ENCODE measurements at regions not wholly inside any gene's neighbourhood (a gene's known extent, or its start where the extent isn't known, plus 50 kb on each side); places are given as distances from the start of the nearest gene placed in this dataset.

DNA sequence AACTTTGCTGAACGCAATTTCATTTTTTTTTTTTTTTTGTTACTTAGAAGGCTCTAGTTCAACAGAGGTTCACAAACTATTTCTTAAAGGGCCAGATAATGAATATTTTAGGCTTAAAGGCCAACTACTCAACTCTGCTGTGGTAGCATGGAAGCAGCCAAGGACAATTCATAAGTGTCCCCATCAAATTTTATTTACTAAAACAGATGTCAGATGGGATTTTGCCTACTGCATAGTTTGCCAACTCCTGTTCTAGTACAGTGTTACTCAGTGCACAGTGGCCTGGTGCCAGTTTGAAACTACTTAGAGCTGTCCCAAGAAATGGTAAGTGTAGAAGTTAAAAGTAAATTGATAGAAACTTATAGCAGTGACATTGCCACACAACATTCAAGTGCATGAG, 949.4 kb upstream of the FANCL start:
- TF ChIP-seq GATA2 (IDR thresholded peaks at IDR 0.05; ENCODE audit: low read depth, low read length) (no peak), GATA3 (IDR thresholded peaks at IDR 0.05; ENCODE audit: low read depth, low read length) (no peak)
